ENCODE measurements at regions not wholly inside any gene's neighbourhood (a gene's known extent, or its start where the extent isn't known, plus 50 kb on each side); places are given as distances from the start of the nearest gene placed in this dataset.

DNA sequence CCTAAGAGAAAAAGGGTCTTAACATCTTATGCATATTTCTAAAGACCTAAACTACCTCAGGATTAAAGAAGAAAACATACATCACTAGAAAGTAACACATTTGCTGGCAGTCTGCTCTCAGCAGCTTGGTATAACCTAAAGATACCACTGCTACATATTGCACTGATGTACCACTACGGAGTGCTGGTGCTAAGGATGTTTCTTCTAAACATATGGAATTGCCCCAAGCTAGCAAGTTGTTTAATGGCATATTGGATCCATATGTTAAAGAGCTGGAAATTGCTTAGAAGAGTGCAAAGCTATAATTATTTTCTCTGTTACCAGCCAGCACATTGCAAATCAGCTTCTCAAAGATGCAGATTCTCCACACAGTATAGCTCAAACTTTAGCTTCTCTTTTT, 436.5 kb upstream of the GALNTL6 start:
- DNase-seq (ENCODE audit: low read depth in 1 of 2, low spot score in 1 of 2), result no peak

DNA sequence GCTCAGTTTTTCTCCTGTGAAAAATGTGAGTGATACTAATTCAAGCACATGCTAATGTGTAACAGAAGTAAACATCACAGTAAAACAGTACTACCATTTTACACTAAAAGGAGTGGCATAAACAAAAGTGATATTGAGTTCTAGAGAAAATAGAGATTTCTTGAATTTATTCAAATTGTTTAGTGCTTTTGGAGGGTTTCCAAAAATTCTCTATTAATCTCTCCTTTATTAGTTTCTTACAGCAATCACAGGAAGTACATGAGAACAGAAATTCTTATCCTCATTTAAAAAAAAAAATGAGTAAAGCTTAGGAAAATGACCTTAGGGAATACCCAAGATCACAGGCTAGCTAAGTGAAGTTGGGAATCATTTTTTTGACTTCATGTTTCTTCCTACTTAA, 459.7 kb upstream of the GALNTL6 start:
- no peak for ATAC-seq
- Histone ChIP-seq H3K27ac (no peak overlapping the region), H3K4me3 (no peak overlapping the region), H3K9me3 (no peaks in the 10 kb centered on the region), H3K4me1 (no peaks in the 10 kb centered on the region), H3K4me2 (no peak overlapping the region)
- DNase-seq (ENCODE audit: low read depth in 1 of 2, low spot score in 1 of 2), result no peak
- CTCF ChIA-PET, result no interaction called here
- POLR2A ChIA-PET, result no interaction called here
- FAIRE-seq, result no peak
- TF ChIP-seq, protein P1, sequence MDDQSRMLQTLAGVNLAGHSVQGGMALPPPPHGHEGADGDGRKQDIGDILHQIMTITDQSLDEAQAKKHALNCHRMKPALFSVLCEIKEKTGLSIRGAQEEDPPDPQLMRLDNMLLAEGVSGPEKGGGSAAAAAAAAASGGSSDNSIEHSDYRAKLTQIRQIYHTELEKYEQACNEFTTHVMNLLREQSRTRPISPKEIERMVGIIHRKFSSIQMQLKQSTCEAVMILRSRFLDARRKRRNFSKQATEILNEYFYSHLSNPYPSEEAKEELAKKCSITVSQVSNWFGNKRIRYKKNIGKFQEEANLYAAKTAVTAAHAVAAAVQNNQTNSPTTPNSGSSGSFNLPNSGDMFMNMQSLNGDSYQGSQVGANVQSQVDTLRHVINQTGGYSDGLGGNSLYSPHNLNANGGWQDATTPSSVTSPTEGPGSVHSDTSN (IDR thresholded peaks at IDR 0.05), result no peak
- TF ChIP-seq ZSCAN20 (CRISPR knock-in tag; IDR thresholded peaks at IDR 0.05), result no peak
- no peak for TF ChIP-seq MYC (IDR thresholded peaks at IDR 0.05; ENCODE audit: borderline replicate concordance, low read length)
- no peak for TF ChIP-seq TP53 (CRISPR knock-in tag; IDR thresholded peaks at IDR 0.05)
- no peak for TF ChIP-seq CBX8 (IDR thresholded peaks at IDR 0.05)
- TF ChIP-seq, protein P2, sequence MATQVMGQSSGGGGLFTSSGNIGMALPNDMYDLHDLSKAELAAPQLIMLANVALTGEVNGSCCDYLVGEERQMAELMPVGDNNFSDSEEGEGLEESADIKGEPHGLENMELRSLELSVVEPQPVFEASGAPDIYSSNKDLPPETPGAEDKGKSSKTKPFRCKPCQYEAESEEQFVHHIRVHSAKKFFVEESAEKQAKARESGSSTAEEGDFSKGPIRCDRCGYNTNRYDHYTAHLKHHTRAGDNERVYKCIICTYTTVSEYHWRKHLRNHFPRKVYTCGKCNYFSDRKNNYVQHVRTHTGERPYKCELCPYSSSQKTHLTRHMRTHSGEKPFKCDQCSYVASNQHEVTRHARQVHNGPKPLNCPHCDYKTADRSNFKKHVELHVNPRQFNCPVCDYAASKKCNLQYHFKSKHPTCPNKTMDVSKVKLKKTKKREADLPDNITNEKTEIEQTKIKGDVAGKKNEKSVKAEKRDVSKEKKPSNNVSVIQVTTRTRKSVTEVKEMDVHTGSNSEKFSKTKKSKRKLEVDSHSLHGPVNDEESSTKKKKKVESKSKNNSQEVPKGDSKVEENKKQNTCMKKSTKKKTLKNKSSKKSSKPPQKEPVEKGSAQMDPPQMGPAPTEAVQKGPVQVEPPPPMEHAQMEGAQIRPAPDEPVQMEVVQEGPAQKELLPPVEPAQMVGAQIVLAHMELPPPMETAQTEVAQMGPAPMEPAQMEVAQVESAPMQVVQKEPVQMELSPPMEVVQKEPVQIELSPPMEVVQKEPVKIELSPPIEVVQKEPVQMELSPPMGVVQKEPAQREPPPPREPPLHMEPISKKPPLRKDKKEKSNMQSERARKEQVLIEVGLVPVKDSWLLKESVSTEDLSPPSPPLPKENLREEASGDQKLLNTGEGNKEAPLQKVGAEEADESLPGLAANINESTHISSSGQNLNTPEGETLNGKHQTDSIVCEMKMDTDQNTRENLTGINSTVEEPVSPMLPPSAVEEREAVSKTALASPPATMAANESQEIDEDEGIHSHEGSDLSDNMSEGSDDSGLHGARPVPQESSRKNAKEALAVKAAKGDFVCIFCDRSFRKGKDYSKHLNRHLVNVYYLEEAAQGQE (IDR thresholded peaks at IDR 0.05), result no peak
- TF ChIP-seq RARB (CRISPR knock-in tag; IDR thresholded peaks at IDR 0.05), result no peak

More for the DNA sequence above, 436.5 kb upstream of the GALNTL6 start:
- no peak overlapping the region for H3K4me3 ChIP-seq
- ChIA-PET CTCF (no interaction called here), POLR2A (no interaction called here)
- H3K4me1 ChIP-seq, result no peaks in the 10 kb centered on the region
- no peaks in the 10 kb centered on the region for H3K9me3 ChIP-seq
- H3K4me2 ChIP-seq, result no peak overlapping the region
- ATAC-seq (no peak), FAIRE-seq (no peak)
- TF ChIP-seq RAD21 (conservative IDR thresholded peaks at IDR 0.05 in 1 of 2, IDR thresholded peaks at IDR 0.05 in 1 of 2) (no peak), FOSL2 (IDR thresholded peaks at IDR 0.05) (no peak), FOSL2 (CRISPR knock-in tag; IDR thresholded peaks at IDR 0.05) (no peak), POLR2AphosphoS2 (conservative IDR thresholded peaks at IDR 0.05; ENCODE audit: low read length) (no peak), HOXA7 (CRISPR knock-in tag; IDR thresholded peaks at IDR 0.05) (no peak), RARB (CRISPR knock-in tag; IDR thresholded peaks at IDR 0.05) (no peak), CHD2 (IDR thresholded peaks at IDR 0.05; ENCODE audit: low read length, partially characterized antibody) (no peak), SMC3 (IDR thresholded peaks at IDR 0.05) (no peak), KDM5A (IDR thresholded peaks at IDR 0.05) (no peak), ZC3H11A (IDR thresholded peaks at IDR 0.05) (no peak), EP300 (IDR thresholded peaks at IDR 0.05) (no peak), RFX5 (IDR thresholded peaks at IDR 0.05) (no peak)
- TF ChIP-seq, protein P3, sequence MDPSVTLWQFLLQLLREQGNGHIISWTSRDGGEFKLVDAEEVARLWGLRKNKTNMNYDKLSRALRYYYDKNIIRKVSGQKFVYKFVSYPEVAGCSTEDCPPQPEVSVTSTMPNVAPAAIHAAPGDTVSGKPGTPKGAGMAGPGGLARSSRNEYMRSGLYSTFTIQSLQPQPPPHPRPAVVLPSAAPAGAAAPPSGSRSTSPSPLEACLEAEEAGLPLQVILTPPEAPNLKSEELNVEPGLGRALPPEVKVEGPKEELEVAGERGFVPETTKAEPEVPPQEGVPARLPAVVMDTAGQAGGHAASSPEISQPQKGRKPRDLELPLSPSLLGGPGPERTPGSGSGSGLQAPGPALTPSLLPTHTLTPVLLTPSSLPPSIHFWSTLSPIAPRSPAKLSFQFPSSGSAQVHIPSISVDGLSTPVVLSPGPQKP (IDR thresholded peaks at IDR 0.05; ENCODE audit: low read depth, low read length), result no peak
- TF ChIP-seq, protein P1 (IDR thresholded peaks at IDR 0.05), result no peak
- TF ChIP-seq, protein P4, sequence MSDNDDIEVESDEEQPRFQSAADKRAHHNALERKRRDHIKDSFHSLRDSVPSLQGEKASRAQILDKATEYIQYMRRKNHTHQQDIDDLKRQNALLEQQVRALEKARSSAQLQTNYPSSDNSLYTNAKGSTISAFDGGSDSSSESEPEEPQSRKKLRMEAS (IDR thresholded peaks at IDR 0.05), result no peak
- H3K27ac ChIP-seq, result no peak overlapping the region
- WGBS (ENCODE audit: missing lambda C conversion rate), result 33% methylated on average over 1 of the region's 1 CpG

Measured in A549 (cell line).